ENCODE measurements at regions not wholly inside any gene's neighbourhood (a gene's known extent, or its start where the extent isn't known, plus 50 kb on each side); places are given as distances from the start of the nearest gene placed in this dataset.

GRCh38 chr1:95409901-95410300 lies 175.9 kb downstream of the RWDD3 start:
- CTCF ChIA-PET: no interaction called here
- H3K27me3 ChIP-seq (ENCODE audit: control insufficient read depth, insufficient read depth, low read length): no peaks in the 10 kb centered on the region
- H3K4me3 ChIP-seq (ENCODE audit: low read depth, low read length): no peak overlapping the region
- DNase-seq (ENCODE audit: low read depth): no peak
- TF ChIP-seq CTCF (IDR thresholded peaks at IDR 0.05; ENCODE audit: insufficient read depth, low read depth, low read length): no peak
- POLR2A ChIA-PET: no interaction called here
- H3K36me3 ChIP-seq (ENCODE audit: control insufficient read depth, insufficient read depth, low read length): no peaks in the 10 kb centered on the region

- no peaks in the 10 kb centered on the region for H3K36me3 ChIP-seq (ENCODE audit: control insufficient read depth, insufficient read depth, low read length)
- ChIA-PET POLR2A (no interaction called here), CTCF (no interaction called here)
- TF ChIP-seq CTCF (IDR thresholded peaks at IDR 0.05; ENCODE audit: insufficient read depth, low read depth, low read length): no peak
- H3K27me3 ChIP-seq (ENCODE audit: control insufficient read depth, insufficient read depth, low read length): no peaks in the 10 kb centered on the region
- no peak for DNase-seq (ENCODE audit: low read depth)
- H3K4me3 ChIP-seq (ENCODE audit: low read depth, low read length): no peak overlapping the region
Observed at GRCh38 chr1:95415146-95415545, 181.1 kb downstream of the RWDD3 start.

- Histone ChIP-seq H3K27me3 (ENCODE audit: control insufficient read depth, insufficient read depth, low read length) (no peaks in the 10 kb centered on the region), H3K36me3 (ENCODE audit: control insufficient read depth, insufficient read depth, low read length) (no peaks in the 10 kb centered on the region), H3K4me3 (ENCODE audit: low read depth, low read length) (no peak overlapping the region)
- CTCF ChIA-PET: no interaction called here
- DNase-seq (ENCODE audit: low read depth): no peak
- TF ChIP-seq CTCF (IDR thresholded peaks at IDR 0.05; ENCODE audit: insufficient read depth, low read depth, low read length): no peak
- POLR2A ChIA-PET: no interaction called here
Observed at GRCh38 chr1:95426772-95427171, 192.8 kb downstream of the RWDD3 start.

GRCh38 chr1:95427525-95427924 lies 193.5 kb downstream of the RWDD3 start:
- H3K36me3 ChIP-seq (ENCODE audit: control insufficient read depth, insufficient read depth, low read length): no peaks in the 10 kb centered on the region
- ChIA-PET POLR2A (no interaction called here), CTCF (no interaction called here)
- H3K4me3 ChIP-seq (ENCODE audit: low read depth, low read length): no peak overlapping the region
- no peak for TF ChIP-seq CTCF (IDR thresholded peaks at IDR 0.05; ENCODE audit: insufficient read depth, low read depth, low read length)
- no peak for DNase-seq (ENCODE audit: low read depth)
- H3K27me3 ChIP-seq (ENCODE audit: control insufficient read depth, insufficient read depth, low read length): no peaks in the 10 kb centered on the region

- DNase-seq (ENCODE audit: low read depth): no peak
- no peak for TF ChIP-seq CTCF (IDR thresholded peaks at IDR 0.05; ENCODE audit: insufficient read depth, low read depth, low read length)
- Histone ChIP-seq H3K27me3 (ENCODE audit: control insufficient read depth, insufficient read depth, low read length) (no peaks in the 10 kb centered on the region), H3K36me3 (ENCODE audit: control insufficient read depth, insufficient read depth, low read length) (no peaks in the 10 kb centered on the region), H3K4me3 (ENCODE audit: low read depth, low read length) (no peak overlapping the region)
- ChIA-PET POLR2A (no interaction called here), CTCF (no interaction called here)
Observed at GRCh38 chr1:95431235-95431634, 197.2 kb downstream of the RWDD3 start.

All from BJ (cell line).